Ovary (tissue), 7 donors: ENCODE measurements at regions not wholly inside any gene's neighbourhood (a gene's known extent, or its start where the extent isn't known, plus 50 kb on each side); places are given as distances from the start of the nearest gene placed in this dataset.

Source experiments
- DNase-seq, 5 donors: peaks; one replicate each; pipeline ENCODE4 v3.0.0-alpha.2; 2019 to 2020
- H3K27ac ChIP-seq, 2 donors: fragments of 200-600 bp; one replicate each; pipeline versions ENCODE4 v1.5.1 to v1.8.0; 2019 to 2022
- H3K27me3 ChIP-seq: fragments of 200-600 bp; one replicate; pipeline ENCODE4 v1.8.0; 2022
- H3K36me3 ChIP-seq: fragments of 200-600 bp; sonication (generic); one replicate; pipeline ENCODE4 v1.5.1; 2019
- H3K4me1 ChIP-seq: one replicate; pipeline ENCODE4 v1.8.1; 2013; ENCODE audit warnings: mild to moderate bottlenecking, moderate library complexity; ENCODE audit not compliant: insufficient read depth
- H3K4me3 ChIP-seq: fragments of 200-600 bp; sonication (generic); one replicate; pipeline ENCODE4 v1.5.1; 2017
- H3K9me3 ChIP-seq, 2 donors: fragments of 200-600 bp in 1 of 2; sonication (generic) in 1 of 2; one replicate each; pipeline versions ENCODE4 v1.5.1 to v1.8.1; 2013 to 2019; ENCODE audit warnings: mild to moderate bottlenecking in 1 of 2, moderate library complexity in 1 of 2
- EP300 ChIP-seq: sonication (generic); formaldehyde crosslinking; IDR thresholded peaks from one replicate; pipeline ENCODE4 v1.6.1; 2017; ENCODE audit warnings: antibody characterized with exemption
- POLR2A ChIP-seq: fragments of 450-650 bp; IDR thresholded peaks from one replicate; pipeline ENCODE4 v1.6.1; 2017; ENCODE audit warnings: antibody characterized with exemption, mild to moderate bottlenecking, moderate library complexity
- WGBS, 3 donors: extraction: QIAGEN DNeasy Blood & Tissue Kit in 1 of 3; methylation state at CpG; one replicate each; pipeline versions ENCODE4 v1.1.5 to v1.1.7; 2013 to 2017; 5-methylcytosine and 5-hydroxymethylcytosine counted together
- intact Hi-C, 4 donors: fragments of 100-400 bp; cut with DNase I; formaldehyde crosslinking; loops; one replicate each; pipeline versions ENCODE4 v1.11.0 to v1.15.1; 2022 to 2023
- TF ChIP-seq, protein P1 (sequence below), 3 donors: fragments of 450-650 bp in 2 of 3; fragments of 200-600 bp in 1 of 3; IDR thresholded peaks; one replicate each; pipeline versions ENCODE4 v1.5.1 to v1.8.0; 2016 to 2022; ENCODE audit warnings: antibody characterized with exemption in 3 of 3, mild to moderate bottlenecking in 1 of 3
- donor health status: DM: no; HTN: no; CAD: no; lungs with moderate emphysema.
- donor health status: DM: no; HTN: no; CAD: no.
- donor health status: Bipolar disorder and iron deficiency.
- donor health status: DM: no; HTN: no; CAD: no.
- donor health status: DM: yes; HTN: yes; CAD: no.

- Histone ChIP-seq H3K27me3 (no peaks in the 10 kb centered on the region), H3K27ac (no peak overlapping the region), H3K9me3 (no peaks in the 10 kb centered on the region), H3K36me3 (no peaks in the 10 kb centered on the region), H3K4me3 (no peak overlapping the region), H3K4me1 (no peaks in the 10 kb centered on the region)
- no peak for DNase-seq
- WGBS, 3 donors, result 91 to 93% (median 93%) methylated on average over 4 of the region's 4 CpGs
- intact Hi-C loops, result no loop called here
- no peak for TF ChIP-seq EP300
- no peak for TF ChIP-seq POLR2A
- TF ChIP-seq, protein P1, sequence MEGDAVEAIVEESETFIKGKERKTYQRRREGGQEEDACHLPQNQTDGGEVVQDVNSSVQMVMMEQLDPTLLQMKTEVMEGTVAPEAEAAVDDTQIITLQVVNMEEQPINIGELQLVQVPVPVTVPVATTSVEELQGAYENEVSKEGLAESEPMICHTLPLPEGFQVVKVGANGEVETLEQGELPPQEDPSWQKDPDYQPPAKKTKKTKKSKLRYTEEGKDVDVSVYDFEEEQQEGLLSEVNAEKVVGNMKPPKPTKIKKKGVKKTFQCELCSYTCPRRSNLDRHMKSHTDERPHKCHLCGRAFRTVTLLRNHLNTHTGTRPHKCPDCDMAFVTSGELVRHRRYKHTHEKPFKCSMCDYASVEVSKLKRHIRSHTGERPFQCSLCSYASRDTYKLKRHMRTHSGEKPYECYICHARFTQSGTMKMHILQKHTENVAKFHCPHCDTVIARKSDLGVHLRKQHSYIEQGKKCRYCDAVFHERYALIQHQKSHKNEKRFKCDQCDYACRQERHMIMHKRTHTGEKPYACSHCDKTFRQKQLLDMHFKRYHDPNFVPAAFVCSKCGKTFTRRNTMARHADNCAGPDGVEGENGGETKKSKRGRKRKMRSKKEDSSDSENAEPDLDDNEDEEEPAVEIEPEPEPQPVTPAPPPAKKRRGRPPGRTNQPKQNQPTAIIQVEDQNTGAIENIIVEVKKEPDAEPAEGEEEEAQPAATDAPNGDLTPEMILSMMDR (IDR thresholded peaks at IDR 0.05), result no peak
Measured at GRCh38 chr7:13165854-13166253, 478.4 kb downstream of the ARL4A start.

- intact Hi-C loops, result no loop called here
- 79 to 87% (median 81%) methylated on average over 1 of the region's 1 CpG for WGBS, 3 donors
Measured at GRCh38 chr7:13166801-13167200, 479.4 kb downstream of the ARL4A start.

DNA sequence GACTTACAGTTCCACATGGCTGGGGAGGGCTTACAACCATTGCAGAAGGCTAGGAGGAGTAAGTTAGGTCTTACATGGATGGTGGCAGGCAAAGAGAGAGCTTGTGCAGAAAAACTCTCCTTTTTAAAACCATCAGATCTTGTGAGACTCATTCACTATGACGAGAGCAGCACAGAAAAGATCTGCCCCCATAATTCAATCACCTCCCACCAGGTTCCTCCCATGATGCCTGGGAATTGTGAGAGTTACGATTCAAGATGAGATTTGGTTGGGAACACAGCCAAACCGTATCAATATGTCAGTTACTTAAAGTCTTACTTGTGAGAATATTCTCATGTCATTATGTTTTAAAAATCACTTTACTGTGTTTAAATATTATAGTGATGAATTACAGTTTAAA lies 481.9 kb downstream of the ARL4A start:
- no peak for DNase-seq
- TF ChIP-seq EP300, result no peak
- H3K27me3 ChIP-seq, result no peaks in the 10 kb centered on the region
- H3K36me3 ChIP-seq, result no peaks in the 10 kb centered on the region
- no peaks in the 10 kb centered on the region for H3K9me3 ChIP-seq
- WGBS, 3 donors, result 66 to 75% (median 71%) methylated on average over 3 of the region's 3 CpGs
- intact Hi-C loops, result no loop called here
- H3K4me1 ChIP-seq, result no peaks in the 10 kb centered on the region
- no peak overlapping the region for H3K4me3 ChIP-seq
- no peak overlapping the region for H3K27ac ChIP-seq

More at GRCh38 chr7:13166801-13167200, 479.4 kb downstream of the ARL4A start:
- no peaks in the 10 kb centered on the region for H3K27me3 ChIP-seq
- H3K9me3 ChIP-seq, result no peaks in the 10 kb centered on the region
- no peak overlapping the region for H3K4me3 ChIP-seq
- no peaks in the 10 kb centered on the region for H3K4me1 ChIP-seq
- DNase-seq, result no peak
- no peak overlapping the region for H3K27ac ChIP-seq
- TF ChIP-seq, protein P1 (IDR thresholded peaks at IDR 0.05), result no peak
- no peak for TF ChIP-seq POLR2A
- TF ChIP-seq EP300, result no peak
- no peaks in the 10 kb centered on the region for H3K36me3 ChIP-seq

DNA sequence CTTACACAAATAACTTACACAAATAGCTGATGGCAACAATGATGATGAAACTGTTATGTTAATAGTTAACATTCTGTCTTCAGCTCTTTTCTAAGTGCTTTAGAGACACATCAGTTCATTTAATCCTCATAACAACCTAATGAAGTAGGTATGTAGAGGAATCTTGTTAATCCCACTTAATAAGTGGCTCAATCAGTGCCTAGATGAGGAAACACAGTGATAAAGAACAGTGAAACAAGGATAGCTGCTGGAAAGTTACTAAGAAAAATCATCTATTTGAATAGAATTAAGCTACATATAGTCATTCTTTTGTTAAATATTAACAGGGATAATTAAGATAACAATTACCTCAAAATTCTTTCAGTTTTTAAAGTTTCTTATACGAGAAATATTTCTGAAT lies 487.6 kb downstream of the ARL4A start:
- no peaks in the 10 kb centered on the region for H3K36me3 ChIP-seq
- TF ChIP-seq, protein P1 (IDR thresholded peaks at IDR 0.05), result no peak
- no peak for TF ChIP-seq POLR2A
- no peak for TF ChIP-seq EP300
- no peaks in the 10 kb centered on the region for H3K9me3 ChIP-seq
- no peak overlapping the region for H3K4me3 ChIP-seq
- no peak overlapping the region for H3K27ac ChIP-seq
- intact Hi-C loops, result no loop called here
- 35 to 50% (median 38%) methylated on average over 1 of the region's 1 CpG for WGBS, 3 donors
- no peaks in the 10 kb centered on the region for H3K27me3 ChIP-seq
- DNase-seq, result no peak
- H3K4me1 ChIP-seq, result no peaks in the 10 kb centered on the region

DNA sequence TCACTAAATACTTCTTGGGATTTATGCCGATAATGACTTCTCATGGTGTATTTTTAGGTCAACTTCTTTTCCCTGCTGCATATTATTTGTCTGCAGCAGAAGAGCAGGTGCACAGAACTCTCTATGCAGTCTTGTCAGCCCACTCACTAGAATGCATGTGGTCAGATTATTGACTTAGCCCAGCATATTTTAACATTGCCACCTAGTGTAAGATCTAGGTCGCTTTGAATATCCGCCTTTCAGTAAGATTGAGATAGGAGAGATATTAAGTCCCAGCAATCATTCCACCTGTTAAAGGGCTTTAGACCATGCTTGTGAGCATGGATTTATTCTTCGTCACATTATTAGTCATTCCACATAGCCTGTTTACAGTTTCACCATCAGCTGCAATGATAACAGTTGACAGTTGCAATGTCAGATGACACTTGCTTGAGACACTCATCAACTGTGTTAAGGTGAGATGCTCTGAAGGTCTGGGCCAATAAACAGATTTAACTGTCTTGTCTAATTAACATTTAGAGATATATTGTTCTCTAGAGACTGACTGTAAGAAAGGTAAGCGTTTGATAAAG lies 491.7 kb downstream of the ARL4A start:
- H3K9me3 ChIP-seq, result no peaks in the 10 kb centered on the region
- H3K4me3 ChIP-seq, result no peak overlapping the region
- TF ChIP-seq EP300, result no peak
- TF ChIP-seq, protein P1 (IDR thresholded peaks at IDR 0.05), result no peak
- TF ChIP-seq POLR2A, result no peak
- WGBS, 3 donors, result 85 to 89% (median 88%) methylated on average over 5 of the region's 5 CpGs
- no peaks in the 10 kb centered on the region for H3K27me3 ChIP-seq
- no peak overlapping the region for H3K27ac ChIP-seq
- no peaks in the 10 kb centered on the region for H3K36me3 ChIP-seq
- intact Hi-C loops, result no loop called here
- no peaks in the 10 kb centered on the region for H3K4me1 ChIP-seq
- DNase-seq, result no peak
